ENCODE measurements at regions not wholly inside any gene's neighbourhood (a gene's known extent, or its start where the extent isn't known, plus 50 kb on each side); places are given as distances from the start of the nearest gene placed in this dataset.

DNA sequence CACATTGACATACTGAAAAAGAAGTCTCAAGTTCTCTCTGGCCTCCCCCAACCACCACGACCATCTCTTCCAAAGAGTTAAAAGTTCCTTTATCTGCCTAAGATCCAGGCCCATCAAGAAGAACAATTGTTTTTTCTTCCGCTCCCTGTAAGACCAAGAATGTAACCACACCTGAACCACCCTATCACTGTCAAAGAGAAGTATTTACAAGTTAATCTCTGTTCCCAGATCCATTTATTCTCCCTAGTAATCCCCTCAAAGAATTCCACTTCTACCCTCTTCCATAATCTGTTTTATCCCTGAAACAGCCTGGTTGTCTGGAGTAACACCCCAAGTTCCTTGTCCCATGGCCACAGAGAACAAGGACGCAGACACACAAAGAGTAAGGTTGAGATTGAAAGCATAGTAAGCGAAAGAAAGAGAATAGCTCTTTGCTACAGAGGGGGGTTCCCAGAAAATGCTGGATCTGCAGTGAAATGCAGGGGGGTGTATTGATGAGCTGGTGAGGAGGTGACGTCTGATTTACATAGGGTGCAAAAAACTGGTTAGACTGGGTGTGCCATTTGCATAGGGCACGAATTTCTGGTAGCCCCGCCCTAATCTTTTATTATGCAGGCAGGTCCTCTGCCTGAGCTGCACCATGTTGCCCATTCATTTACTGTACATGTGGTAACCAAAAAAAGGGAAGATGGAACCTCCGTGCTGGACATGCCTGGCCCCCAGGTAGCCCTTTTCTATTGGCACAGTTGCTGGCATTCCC, 122.0 kb downstream of the SKIDA1 start:
- no TSS peak for BruUV-seq (replicated peaks)
- Histone ChIP-seq H3K4me1 (replicated peaks; ENCODE audit: insufficient read depth) (peaks cover 17% of the 10 kb centered on the region), H3K79me2 (ENCODE audit: low read depth) (no peaks in the 10 kb centered on the region), H3K36me3 (ENCODE audit: low read depth) (no peaks in the 10 kb centered on the region), H3K27ac (no peak overlapping the region), H3K9me2 (ENCODE audit: insufficient read depth) (no peaks in the 10 kb centered on the region), H3K4me3 (no peak overlapping the region), H3K4me2 (no peak overlapping the region), H3K27me3 (ENCODE audit: insufficient read depth, low read depth) (no peaks in the 10 kb centered on the region), H4K20me1 (ENCODE audit: insufficient read depth) (no peaks in the 10 kb centered on the region), H2AFZ (no peak overlapping the region), H3K9me3 (ENCODE audit: insufficient read depth, low read depth) (no peaks in the 10 kb centered on the region), H3F3A (ENCODE audit: insufficient read depth, low read depth) (no peaks in the 10 kb centered on the region)
- intact Hi-C loops (cut with micrococcal nuclease; ENCODE audit: unreplicated experiment): loop anchor here (2.0 kb wide), 1 partner anchor 29 kb away; no protein-coding TSS in a partner anchor
- no peak for DNase-seq
- CTCF ChIA-PET: no interaction called here
- no peak for TF ChIP-seq EZH2 (IDR thresholded peaks at IDR 0.05; ENCODE audit: low read depth)
- TF ChIP-seq, protein P1, sequence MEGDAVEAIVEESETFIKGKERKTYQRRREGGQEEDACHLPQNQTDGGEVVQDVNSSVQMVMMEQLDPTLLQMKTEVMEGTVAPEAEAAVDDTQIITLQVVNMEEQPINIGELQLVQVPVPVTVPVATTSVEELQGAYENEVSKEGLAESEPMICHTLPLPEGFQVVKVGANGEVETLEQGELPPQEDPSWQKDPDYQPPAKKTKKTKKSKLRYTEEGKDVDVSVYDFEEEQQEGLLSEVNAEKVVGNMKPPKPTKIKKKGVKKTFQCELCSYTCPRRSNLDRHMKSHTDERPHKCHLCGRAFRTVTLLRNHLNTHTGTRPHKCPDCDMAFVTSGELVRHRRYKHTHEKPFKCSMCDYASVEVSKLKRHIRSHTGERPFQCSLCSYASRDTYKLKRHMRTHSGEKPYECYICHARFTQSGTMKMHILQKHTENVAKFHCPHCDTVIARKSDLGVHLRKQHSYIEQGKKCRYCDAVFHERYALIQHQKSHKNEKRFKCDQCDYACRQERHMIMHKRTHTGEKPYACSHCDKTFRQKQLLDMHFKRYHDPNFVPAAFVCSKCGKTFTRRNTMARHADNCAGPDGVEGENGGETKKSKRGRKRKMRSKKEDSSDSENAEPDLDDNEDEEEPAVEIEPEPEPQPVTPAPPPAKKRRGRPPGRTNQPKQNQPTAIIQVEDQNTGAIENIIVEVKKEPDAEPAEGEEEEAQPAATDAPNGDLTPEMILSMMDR (conservative IDR thresholded peaks at IDR 0.05): no peak
- POLR2A ChIA-PET (ENCODE audit: unreplicated experiment): no interaction called here

DNA sequence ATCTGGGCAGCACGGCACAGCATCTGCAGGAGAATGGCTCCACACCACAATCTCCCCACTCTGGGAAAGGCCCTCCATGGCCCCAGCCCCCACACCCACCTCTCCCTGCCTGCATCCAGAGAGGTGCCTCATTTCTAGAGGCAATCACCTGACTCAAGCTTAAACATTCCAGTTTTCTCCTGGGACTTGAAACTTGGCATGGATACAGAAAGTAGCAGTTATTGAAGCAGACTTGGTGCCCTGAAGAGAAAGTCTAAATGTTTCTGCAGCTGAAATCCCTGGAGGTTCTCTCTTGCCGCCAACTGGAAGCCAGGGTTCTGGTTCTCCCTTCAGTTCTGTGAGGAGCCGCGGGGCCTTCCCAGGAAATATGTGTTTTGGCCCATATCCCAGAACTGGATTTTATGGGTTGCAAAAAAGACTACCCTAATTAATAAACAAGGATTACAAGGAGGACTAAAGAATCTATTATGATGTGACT, 122.8 kb downstream of the SKIDA1 start:
- no peaks in the 10 kb centered on the region for H3K27me3 ChIP-seq (ENCODE audit: insufficient read depth, low read depth)
- no peaks in the 10 kb centered on the region for H3F3A ChIP-seq (ENCODE audit: insufficient read depth, low read depth)
- H3K9me2 ChIP-seq (ENCODE audit: insufficient read depth): no peaks in the 10 kb centered on the region
- H3K79me2 ChIP-seq (ENCODE audit: low read depth): no peaks in the 10 kb centered on the region
- H3K9me3 ChIP-seq (ENCODE audit: insufficient read depth, low read depth): no peaks in the 10 kb centered on the region
- ChIA-PET CTCF (no interaction called here), POLR2A (ENCODE audit: unreplicated experiment) (no interaction called here)
- intact Hi-C loops (cut with micrococcal nuclease; ENCODE audit: unreplicated experiment): loop anchor here (2.0 kb wide), 1 partner anchor 30 kb away; no protein-coding TSS in a partner anchor
- H4K20me1 ChIP-seq (ENCODE audit: insufficient read depth): no peaks in the 10 kb centered on the region
- no peak overlapping the region for H3K27ac ChIP-seq
- no peak overlapping the region for H3K4me3 ChIP-seq
- BruUV-seq (replicated peaks): no TSS peak
- no peak for TF ChIP-seq EZH2 (IDR thresholded peaks at IDR 0.05; ENCODE audit: low read depth)
- TF ChIP-seq, protein P1 (conservative IDR thresholded peaks at IDR 0.05): no peak
- no peak for DNase-seq
- no peak overlapping the region for H3K4me2 ChIP-seq
- no peaks in the 10 kb centered on the region for H3K36me3 ChIP-seq (ENCODE audit: low read depth)
- no peak overlapping the region for H2AFZ ChIP-seq
- H3K4me1 ChIP-seq (replicated peaks; ENCODE audit: insufficient read depth): peaks cover 22% of the 10 kb centered on the region

DNA sequence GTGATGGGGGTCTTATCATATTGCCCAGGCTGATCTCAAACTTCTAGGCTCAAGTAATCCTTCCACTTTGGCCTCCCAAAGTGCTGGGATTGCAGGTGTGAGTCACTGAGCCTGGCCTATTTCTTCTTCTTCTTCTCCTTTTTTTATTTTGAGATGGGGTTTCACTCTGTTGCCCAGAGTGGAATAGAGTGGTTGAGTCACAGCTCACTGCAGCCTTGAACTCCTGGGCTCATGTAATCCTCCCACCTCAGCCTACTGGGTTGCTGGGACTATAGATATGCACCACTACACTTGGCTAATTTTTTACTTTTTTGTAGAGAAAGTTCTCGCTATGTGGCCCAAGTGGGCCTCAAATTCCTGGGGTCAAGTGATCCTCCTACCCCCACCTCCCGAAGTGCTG, 124.3 kb downstream of the SKIDA1 start:
- intact Hi-C loops (cut with micrococcal nuclease; ENCODE audit: unreplicated experiment): no loop called here
- H3K9me2 ChIP-seq (ENCODE audit: insufficient read depth): no peaks in the 10 kb centered on the region
- H3K4me2 ChIP-seq: no peak overlapping the region
- H3K4me3 ChIP-seq: no peak overlapping the region
- H3K36me3 ChIP-seq (ENCODE audit: low read depth): no peaks in the 10 kb centered on the region
- no peaks in the 10 kb centered on the region for H3F3A ChIP-seq (ENCODE audit: insufficient read depth, low read depth)
- ChIA-PET POLR2A (ENCODE audit: unreplicated experiment) (no interaction called here), CTCF (no interaction called here)
- no peak for DNase-seq
- no peak overlapping the region for H2AFZ ChIP-seq
- no peak for TF ChIP-seq EZH2 (IDR thresholded peaks at IDR 0.05; ENCODE audit: low read depth)
- TF ChIP-seq, protein P1 (conservative IDR thresholded peaks at IDR 0.05): no peak
- no peaks in the 10 kb centered on the region for H4K20me1 ChIP-seq (ENCODE audit: insufficient read depth)
- no peaks in the 10 kb centered on the region for H3K79me2 ChIP-seq (ENCODE audit: low read depth)
- H3K4me1 ChIP-seq (replicated peaks; ENCODE audit: insufficient read depth): peaks cover 22% of the 10 kb centered on the region
- no peaks in the 10 kb centered on the region for H3K9me3 ChIP-seq (ENCODE audit: insufficient read depth, low read depth)
- H3K27me3 ChIP-seq (ENCODE audit: insufficient read depth, low read depth): no peaks in the 10 kb centered on the region
- H3K27ac ChIP-seq: no peak overlapping the region
- no TSS peak for BruUV-seq (replicated peaks)
